Fibroblast of pulmonary artery (primary cell): ENCODE measurements at regions not wholly inside any gene's neighbourhood (a gene's known extent, or its start where the extent isn't known, plus 50 kb on each side); places are given as distances from the start of the nearest gene placed in this dataset.
"Not testable (repeated sequence)": the region's sequence is repeated elsewhere in the genome, so short reads cannot be mapped to it uniquely, and the experiment has no call there.

Experiments
- DNase-seq: peaks from one replicate; pipeline ENCODE4 v3.0.0-alpha.2; 2010; ENCODE audit warnings: low read depth
- H3K4me3 ChIP-seq: replicated peaks from 2 replicates; pipeline ENCODE4 v1.5.1; 2011; ENCODE audit warnings: low read depth, mild to moderate bottlenecking, control low read depth, low read length, moderate library complexity
- TF ChIP-seq, protein P1 (sequence below): IDR thresholded peaks from 2 replicates; pipeline ENCODE4 v1.5.1; 2011; ENCODE audit warnings: mild to moderate bottlenecking, control low read depth, low read length, inconsistent platforms; ENCODE audit errors: missing control alignments

GRCh38 chrX:3833761-3834542 lies 120.5 kb upstream of the PRKX start:
- H3K4me3 ChIP-seq, DNase-seq: not testable (repeated sequence)

DNA sequence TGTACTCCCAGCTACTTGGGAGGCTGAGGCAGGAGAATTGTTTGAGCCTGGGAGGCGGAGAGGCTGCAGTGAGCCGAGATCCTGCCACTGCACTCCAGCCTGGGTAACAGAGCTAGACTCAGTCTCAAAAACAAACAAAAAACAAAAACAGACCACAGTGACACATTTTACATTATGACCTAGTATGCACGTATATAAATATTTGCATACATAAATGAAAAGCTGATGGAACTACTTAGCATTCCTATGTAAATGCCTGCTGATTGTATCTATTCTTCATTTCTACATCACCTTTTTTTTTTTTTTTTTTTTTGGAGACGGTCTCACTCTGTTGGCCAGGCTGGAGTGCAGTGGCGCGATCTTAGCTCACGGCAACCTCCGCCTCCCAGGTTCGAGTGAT lies 116.6 kb upstream of the PRKX start:
- DNase-seq, H3K4me3 ChIP-seq: not testable (repeated sequence)

- not testable (repeated sequence) for H3K4me3 ChIP-seq, DNase-seq
These were observed 115.6 kb upstream of the PRKX start for GRCh38 chrX:3829041-3829531.

DNA sequence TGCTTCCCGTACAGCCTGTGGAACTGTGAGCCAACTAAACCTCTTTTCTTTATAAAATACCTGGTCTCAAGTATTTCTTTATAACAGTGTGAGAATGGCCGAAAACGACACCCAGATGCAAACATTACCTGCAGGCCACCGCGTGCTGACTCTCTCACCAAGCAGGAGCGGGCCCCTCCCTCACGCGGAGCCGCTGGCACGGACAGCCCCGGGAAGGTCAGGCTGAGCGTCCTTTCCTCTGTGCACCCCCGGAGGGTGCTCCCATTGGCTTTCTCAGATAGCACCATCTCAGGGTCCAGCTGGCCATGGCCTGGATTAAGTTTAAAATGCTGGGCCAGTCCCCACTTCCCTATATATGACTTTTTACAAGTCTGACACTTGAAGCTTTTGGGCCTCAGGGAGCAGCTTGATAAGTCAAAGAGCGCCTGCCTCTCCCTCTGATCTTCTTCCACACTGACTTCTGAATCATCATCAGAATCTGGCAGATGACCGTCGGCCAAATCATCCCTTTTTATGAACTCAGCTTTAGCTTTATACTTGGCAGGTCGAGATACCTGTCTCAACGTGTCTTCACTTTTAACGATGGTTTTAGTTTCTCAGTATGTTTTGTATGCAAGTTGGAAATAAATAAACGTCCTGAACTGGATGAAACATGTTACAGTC lies 115.1 kb upstream of the PRKX start:
- H3K4me3 ChIP-seq, DNase-seq: not testable (repeated sequence)

DNA sequence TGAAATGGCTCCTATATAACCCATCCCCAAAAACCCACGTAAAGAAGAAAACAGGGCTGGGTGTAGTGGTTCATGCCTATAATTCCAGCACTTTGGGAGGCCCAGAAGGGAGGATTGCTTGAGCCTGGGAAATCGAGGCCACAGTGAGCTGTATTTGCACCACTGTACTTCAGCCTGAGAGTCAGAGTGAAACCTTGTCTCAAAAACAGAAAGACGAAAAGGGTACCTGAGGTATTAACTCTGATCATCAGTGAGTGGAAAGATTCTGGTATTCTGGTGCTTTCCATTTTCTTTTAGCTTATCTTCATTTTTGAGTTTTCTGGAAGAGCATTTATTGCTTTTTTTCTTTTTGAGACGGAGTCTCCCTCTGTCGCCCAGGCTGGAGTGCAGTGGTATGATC lies 110.6 kb upstream of the PRKX start:
- not testable (repeated sequence) for H3K4me3 ChIP-seq, DNase-seq

GRCh38 chrX:3820167-3820566 lies 106.7 kb upstream of the PRKX start:
- TF ChIP-seq, protein P1, sequence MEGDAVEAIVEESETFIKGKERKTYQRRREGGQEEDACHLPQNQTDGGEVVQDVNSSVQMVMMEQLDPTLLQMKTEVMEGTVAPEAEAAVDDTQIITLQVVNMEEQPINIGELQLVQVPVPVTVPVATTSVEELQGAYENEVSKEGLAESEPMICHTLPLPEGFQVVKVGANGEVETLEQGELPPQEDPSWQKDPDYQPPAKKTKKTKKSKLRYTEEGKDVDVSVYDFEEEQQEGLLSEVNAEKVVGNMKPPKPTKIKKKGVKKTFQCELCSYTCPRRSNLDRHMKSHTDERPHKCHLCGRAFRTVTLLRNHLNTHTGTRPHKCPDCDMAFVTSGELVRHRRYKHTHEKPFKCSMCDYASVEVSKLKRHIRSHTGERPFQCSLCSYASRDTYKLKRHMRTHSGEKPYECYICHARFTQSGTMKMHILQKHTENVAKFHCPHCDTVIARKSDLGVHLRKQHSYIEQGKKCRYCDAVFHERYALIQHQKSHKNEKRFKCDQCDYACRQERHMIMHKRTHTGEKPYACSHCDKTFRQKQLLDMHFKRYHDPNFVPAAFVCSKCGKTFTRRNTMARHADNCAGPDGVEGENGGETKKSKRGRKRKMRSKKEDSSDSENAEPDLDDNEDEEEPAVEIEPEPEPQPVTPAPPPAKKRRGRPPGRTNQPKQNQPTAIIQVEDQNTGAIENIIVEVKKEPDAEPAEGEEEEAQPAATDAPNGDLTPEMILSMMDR = no peak

DNA sequence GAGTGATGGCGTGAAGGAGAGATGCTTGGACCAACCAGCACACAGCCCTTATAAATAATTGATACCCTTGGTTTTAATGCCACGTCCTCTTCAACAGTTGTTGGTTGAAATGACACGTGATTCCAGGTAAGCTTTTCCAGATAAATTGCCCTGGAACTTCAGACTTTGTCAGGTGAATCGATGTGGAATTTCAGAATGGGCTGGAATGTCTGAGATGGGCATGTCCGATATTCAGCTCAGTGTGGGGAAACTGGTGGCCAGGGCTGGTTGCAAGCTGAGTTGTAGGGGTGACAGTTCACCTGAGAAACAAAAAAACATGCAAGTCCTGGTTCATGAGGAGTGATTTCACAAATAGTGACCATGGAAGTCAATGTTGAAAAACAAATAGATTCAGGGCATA lies 104.0 kb upstream of the PRKX start:
- not testable (repeated sequence) for H3K4me3 ChIP-seq, DNase-seq

More at GRCh38 chrX:3820167-3820566, 106.7 kb upstream of the PRKX start:
- H3K4me3 ChIP-seq = no peak overlapping the region
- DNase-seq = peak; percentile 55

GRCh38 chrX:3815896-3816664 lies 102.6 kb upstream of the PRKX start:
- TF ChIP-seq, protein P1 = no peak
- peak; percentile 16 for DNase-seq
- peak overlapping the region; percentile 62 for H3K4me3 ChIP-seq

- no peak overlapping the region for H3K4me3 ChIP-seq
- DNase-seq = peak; percentile 62
- TF ChIP-seq, protein P1 = peak; percentile 60
These were observed 98.2 kb upstream of the PRKX start for GRCh38 chrX:3811331-3812311.
